K562 (cell line): ENCODE measurements at regions not wholly inside any gene's neighbourhood (a gene's known extent, or its start where the extent isn't known, plus 50 kb on each side); places are given as distances from the start of the nearest gene placed in this dataset.

Experiments used
- CBFB ChIP-seq: sonication (generic); formaldehyde crosslinking; IDR thresholded peaks from 2 replicates; pipeline ENCODE4 v1.4.0; 2020; ENCODE audit warnings: mild to moderate bottlenecking, missing genetic modification reagents
- CBX1 ChIP-seq: sonication (generic); IDR thresholded peaks from 2 replicates; pipeline ENCODE4 v1.6.1; 2016; ENCODE audit warnings: antibody characterized with exemption, low read depth, mild to moderate bottlenecking
- ELK1 ChIP-seq: sonication (generic); formaldehyde crosslinking; IDR thresholded peaks from 2 replicates; pipeline ENCODE4 v1.8.1; 2022; ENCODE audit warnings: missing genetic modification reagents
- ETV1 ChIP-seq: fragments of 450-650 bp; conservative IDR thresholded peaks from 2 replicates; pipeline ENCODE4 v1.6.1; 2016; ENCODE audit warnings: missing genetic modification characterization, control low read depth, low read depth, missing compliant biosample characterization
- GTF2E2 ChIP-seq: fragments of 200-800 bp; sonication (Bioruptor generic); IDR thresholded peaks from 2 replicates; pipeline ENCODE4 v1.6.1; 2016; ENCODE audit warnings: missing genetic modification characterization, missing compliant biosample characterization
- HOXB6 ChIP-seq: fragments of 250-450 bp; sonication (Bioruptor Pico); IDR thresholded peaks from 2 replicates; pipeline ENCODE4 v1.5.1; 2022; ENCODE audit warnings: mild to moderate bottlenecking, borderline replicate concordance
- KLF16 ChIP-seq: IDR thresholded peaks from 2 replicates; pipeline ENCODE4 v1.6.1; 2016; ENCODE audit warnings: antibody characterized with exemption
- ZBTB26 ChIP-seq: fragments of 450-650 bp; formaldehyde crosslinking; IDR thresholded peaks from 2 replicates; pipeline ENCODE4 v1.4.0; 2022; ENCODE audit warnings: missing genetic modification characterization
- ZBTB33 ChIP-seq: sonication (generic); formaldehyde crosslinking; IDR thresholded peaks from 2 replicates; pipeline ENCODE4 v1.8.1; 2023; ENCODE audit warnings: mild to moderate bottlenecking, missing genetic modification reagents
- ZNF282 ChIP-seq: sonication (generic); formaldehyde crosslinking; IDR thresholded peaks from 2 replicates; pipeline ENCODE4 v1.8.1; 2023; ENCODE audit warnings: missing genetic modification reagents
- ZNF785 ChIP-seq: fragments of 250-450 bp; sonication (Bioruptor Pico); IDR thresholded peaks from 2 replicates; pipeline ENCODE4 v1.4.0; 2020; ENCODE audit warnings: mild to moderate bottlenecking
- TF ChIP-seq, protein P1 (sequence below), 2 experiments: fragments of 450-650 bp; IDR thresholded peaks; 2 replicates each; pipeline ENCODE4 v1.6.1; 2016; ENCODE audit warnings: mild to moderate bottlenecking in 2 of 2, borderline replicate concordance in 1 of 2, low read depth in 1 of 2, moderate library complexity in 1 of 2
- TF ChIP-seq, protein P2 (sequence below): fragments of 250-450 bp; sonication (Bioruptor Pico); IDR thresholded peaks from 2 replicates; pipeline ENCODE4 v1.8.0; 2022; ENCODE audit warnings: inconsistent platforms

DNA sequence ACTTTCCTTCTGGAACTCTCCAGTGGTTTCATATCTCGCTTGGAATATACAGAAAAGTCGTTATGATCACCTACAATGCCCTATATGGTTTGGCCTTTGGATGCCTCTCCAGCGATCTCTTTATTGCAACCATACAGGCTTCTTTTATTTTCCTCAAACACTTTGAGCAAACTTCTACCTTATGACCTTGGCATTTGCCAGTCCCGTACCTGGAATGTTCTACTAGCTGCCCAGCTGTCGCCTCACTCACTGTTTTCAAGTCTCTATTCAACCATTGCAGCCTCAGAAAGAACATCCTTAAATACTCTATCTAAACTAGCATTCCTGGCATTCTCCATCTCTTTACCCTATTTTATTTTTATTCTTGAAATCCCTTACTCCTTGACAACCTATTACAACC lies 50.4 kb upstream of the NEDD9 start (continued):
- TF ChIP-seq, protein P1, sequence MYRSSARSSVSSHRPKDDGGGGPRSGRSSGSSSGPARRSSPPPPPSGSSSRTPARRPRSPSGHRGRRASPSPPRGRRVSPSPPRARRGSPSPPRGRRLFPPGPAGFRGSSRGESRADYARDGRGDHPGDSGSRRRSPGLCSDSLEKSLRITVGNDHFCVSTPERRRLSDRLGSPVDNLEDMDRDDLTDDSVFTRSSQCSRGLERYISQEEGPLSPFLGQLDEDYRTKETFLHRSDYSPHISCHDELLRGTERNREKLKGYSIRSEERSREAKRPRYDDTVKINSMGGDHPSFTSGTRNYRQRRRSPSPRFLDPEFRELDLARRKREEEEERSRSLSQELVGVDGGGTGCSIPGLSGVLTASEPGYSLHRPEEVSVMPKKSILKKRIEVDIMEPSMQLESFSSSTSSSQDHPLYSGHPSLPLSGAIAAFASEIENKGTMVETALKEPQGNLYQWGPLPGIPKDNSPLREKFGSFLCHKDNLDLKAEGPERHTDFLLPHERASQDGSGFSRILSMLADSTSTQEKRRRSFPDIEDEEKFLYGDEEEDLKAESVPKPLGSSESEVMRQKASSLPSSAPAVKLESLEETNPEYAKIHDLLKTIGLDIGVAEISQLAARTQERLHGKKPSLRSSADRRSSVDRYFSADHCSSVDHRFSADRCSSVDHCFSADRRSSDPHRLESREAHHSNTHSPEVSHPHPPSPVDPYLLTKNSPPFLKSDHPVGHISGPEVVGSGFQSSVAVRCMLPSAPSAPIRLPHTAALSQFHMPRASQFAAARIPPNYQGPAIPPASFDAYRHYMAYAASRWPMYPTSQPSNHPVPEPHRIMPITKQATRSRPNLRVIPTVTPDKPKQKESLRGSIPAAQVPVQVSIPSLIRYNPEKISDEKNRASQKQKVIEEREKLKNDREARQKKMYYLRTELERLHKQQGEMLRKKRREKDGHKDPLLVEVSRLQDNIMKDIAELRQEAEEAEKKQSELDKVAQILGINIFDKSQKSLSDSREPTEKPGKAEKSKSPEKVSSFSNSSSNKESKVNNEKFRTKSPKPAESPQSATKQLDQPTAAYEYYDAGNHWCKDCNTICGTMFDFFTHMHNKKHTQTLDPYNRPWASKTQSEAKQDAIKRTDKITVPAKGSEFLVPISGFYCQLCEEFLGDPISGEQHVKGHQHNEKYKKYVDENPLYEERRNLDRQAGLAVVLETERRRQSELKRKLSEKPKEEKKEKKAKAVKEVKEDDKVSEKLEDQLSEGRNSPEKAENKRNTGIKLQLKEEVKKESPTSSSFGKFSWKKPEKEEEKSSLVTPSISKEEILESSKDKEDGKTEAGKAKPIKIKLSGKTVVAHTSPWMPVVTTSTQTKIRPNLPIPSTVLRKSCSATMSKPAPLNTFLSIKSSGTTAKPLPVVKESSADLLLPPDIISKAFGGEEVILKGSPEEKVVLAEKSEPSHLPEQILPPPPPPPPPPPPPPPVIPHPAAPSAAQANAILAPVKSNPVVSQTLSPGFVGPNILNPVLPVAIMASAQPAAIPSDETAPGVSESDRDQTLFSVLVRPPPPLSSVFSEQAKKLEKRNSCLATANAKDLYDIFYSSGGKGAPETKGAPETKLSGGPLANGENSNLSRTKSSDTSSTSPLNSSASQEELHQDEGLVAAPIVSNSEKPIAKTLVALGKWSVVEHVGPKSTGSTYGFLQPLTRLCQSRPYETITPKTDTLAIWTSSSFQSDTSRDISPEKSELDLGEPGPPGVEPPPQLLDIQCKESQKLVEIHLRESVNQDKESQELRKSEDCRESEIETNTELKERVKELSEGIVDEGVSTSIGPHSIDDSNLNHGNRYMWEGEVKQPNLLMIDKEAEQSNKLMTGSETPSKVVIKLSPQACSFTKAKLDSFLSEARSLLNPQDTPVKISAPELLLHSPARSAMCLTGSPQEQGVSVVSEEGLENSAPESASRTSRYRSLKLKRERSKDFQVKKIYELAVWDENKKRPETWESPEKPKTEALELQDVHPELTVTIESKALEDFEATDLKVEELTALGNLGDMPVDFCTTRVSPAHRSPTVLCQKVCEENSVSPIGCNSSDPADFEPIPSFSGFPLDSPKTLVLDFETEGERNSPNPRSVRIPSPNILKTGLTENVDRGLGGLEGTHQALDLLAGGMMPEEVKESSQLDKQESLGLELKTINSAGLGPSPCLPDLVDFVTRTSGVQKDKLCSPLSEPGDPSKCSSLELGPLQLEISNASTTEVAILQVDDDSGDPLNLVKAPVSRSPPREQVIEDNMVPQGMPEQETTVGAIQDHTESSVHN (IDR thresholded peaks at IDR 0.05; ENCODE audit: borderline replicate concordance in 1 of 2, low read depth in 1 of 2): no peak
- no peak for TF ChIP-seq HOXB6
- no peak for TF ChIP-seq KLF16
- TF ChIP-seq GTF2E2 (tag): no peak
- no peak for TF ChIP-seq CBFB (CRISPR knock-in tag)
- TF ChIP-seq, protein P2, sequence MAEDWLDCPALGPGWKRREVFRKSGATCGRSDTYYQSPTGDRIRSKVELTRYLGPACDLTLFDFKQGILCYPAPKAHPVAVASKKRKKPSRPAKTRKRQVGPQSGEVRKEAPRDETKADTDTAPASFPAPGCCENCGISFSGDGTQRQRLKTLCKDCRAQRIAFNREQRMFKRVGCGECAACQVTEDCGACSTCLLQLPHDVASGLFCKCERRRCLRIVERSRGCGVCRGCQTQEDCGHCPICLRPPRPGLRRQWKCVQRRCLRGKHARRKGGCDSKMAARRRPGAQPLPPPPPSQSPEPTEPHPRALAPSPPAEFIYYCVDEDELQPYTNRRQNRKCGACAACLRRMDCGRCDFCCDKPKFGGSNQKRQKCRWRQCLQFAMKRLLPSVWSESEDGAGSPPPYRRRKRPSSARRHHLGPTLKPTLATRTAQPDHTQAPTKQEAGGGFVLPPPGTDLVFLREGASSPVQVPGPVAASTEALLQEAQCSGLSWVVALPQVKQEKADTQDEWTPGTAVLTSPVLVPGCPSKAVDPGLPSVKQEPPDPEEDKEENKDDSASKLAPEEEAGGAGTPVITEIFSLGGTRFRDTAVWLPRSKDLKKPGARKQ (CRISPR knock-in tag): no peak
- TF ChIP-seq ZNF785 (CRISPR knock-in tag): no peak
- TF ChIP-seq ZBTB33: no peak
- TF ChIP-seq ETV1 (tag): no peak
- TF ChIP-seq ZBTB26 (CRISPR knock-in tag): no peak
- no peak for TF ChIP-seq ZNF282
- no peak for TF ChIP-seq CBX1
- TF ChIP-seq ELK1 (CRISPR knock-in tag): no peak
- TF ChIP-seq, all 486 proteins: peak for 0
